ENCODE measurements at regions not wholly inside any gene's neighbourhood (a gene's known extent, or its start where the extent isn't known, plus 50 kb on each side); places are given as distances from the start of the nearest gene placed in this dataset.

DNA sequence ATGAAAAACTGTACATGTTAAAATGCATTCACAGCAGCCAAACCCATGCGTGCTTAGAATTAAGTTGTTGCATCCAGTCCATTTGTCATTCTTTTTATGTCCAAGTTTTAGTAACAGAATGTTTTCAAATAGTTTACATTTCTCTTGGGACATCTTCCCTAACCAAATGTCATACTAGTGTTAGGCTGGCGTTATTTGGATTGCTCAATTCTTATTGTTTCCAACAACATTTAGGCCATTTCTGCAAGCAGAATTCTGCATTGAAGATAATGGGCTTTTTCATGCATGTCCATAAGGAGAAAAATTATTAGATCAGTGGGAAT, 203.0 kb downstream of the HIBADH start:
- H3K9me3 ChIP-seq = no peaks in the 10 kb centered on the region
- H3K27ac ChIP-seq = no peak overlapping the region
- no peak for DNase-seq
- intact Hi-C loops (cut with DNase I) = no loop called here
- TF ChIP-seq, protein P1, sequence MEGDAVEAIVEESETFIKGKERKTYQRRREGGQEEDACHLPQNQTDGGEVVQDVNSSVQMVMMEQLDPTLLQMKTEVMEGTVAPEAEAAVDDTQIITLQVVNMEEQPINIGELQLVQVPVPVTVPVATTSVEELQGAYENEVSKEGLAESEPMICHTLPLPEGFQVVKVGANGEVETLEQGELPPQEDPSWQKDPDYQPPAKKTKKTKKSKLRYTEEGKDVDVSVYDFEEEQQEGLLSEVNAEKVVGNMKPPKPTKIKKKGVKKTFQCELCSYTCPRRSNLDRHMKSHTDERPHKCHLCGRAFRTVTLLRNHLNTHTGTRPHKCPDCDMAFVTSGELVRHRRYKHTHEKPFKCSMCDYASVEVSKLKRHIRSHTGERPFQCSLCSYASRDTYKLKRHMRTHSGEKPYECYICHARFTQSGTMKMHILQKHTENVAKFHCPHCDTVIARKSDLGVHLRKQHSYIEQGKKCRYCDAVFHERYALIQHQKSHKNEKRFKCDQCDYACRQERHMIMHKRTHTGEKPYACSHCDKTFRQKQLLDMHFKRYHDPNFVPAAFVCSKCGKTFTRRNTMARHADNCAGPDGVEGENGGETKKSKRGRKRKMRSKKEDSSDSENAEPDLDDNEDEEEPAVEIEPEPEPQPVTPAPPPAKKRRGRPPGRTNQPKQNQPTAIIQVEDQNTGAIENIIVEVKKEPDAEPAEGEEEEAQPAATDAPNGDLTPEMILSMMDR (IDR thresholded peaks at IDR 0.05) = no peak
- H3K4me3 ChIP-seq = no peak overlapping the region
- H3K27me3 ChIP-seq = no peaks in the 10 kb centered on the region
- H3K4me1 ChIP-seq = no peaks in the 10 kb centered on the region
- no peaks in the 10 kb centered on the region for H3K36me3 ChIP-seq
- H3K9ac ChIP-seq (ENCODE audit: low read depth in 2 of 2, low read length in 2 of 2) = no peak overlapping the region

DNA sequence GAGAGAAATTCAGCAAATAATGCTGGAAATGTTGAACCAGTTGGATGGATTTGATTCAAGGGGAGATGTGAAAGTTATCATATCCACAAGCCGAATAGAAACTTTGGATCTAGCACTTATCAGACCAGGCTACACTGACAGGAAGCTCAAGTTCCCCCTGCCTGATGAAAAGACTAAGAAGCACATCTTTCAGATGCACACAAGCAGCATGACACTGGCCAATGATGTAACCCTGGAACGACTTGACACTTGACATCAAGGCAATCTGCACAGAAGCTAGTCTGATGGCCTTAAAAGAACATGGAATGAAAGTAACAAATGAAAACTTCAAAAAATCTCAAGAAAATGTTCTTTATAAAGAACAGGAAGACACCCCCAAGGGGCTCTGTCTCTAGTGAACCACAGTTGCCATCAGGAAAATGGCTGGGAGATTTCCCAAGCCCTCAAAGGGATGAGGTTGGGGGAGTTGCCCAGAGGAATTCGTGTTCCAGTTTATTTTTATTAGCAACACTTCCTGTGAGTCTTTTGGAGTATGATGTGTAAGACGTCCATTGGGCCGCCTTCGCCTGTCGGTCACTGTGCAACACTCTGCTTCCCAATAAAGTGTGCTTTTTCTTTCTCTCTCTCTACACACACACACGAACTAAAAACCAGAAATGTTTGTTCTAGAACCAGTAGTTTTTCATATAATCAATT, 200.0 kb downstream of the HIBADH start:
- Histone ChIP-seq H3K4me1 (no peaks in the 10 kb centered on the region), H3K9me3 (no peaks in the 10 kb centered on the region), H3K36me3 (no peaks in the 10 kb centered on the region), H3K4me3 (no peak overlapping the region), H3K27ac (no peak overlapping the region), H3K27me3 (no peaks in the 10 kb centered on the region), H3K9ac (ENCODE audit: low read depth in 2 of 2, low read length in 2 of 2) (no peak overlapping the region)
- DNase-seq = no peak
- TF ChIP-seq, protein P1 (IDR thresholded peaks at IDR 0.05) = no peak
- intact Hi-C loops (cut with DNase I) = no loop called here

DNA sequence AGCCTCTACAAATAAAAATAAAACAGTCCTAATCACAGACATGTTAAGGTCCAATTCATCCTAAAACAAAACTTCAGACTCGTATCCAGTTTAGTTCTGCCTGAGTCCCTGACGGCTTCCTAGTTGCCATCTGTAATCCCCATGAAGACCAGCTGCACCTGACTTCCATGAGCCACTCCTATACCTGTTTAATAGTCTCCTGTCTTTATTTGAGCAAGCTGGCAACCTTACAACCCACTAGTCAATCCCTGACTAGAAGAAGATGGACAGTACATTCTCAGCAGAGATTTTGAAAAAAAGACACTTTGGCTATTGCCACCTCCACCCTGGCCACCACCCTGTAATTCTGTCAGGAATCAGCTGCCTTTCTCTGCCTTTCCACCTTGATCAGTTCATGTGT, 197.7 kb downstream of the HIBADH start:
- intact Hi-C loops (cut with DNase I) = no loop called here
- H3K27me3 ChIP-seq = no peaks in the 10 kb centered on the region
- no peak overlapping the region for H3K4me3 ChIP-seq
- no peaks in the 10 kb centered on the region for H3K4me1 ChIP-seq
- no peak overlapping the region for H3K27ac ChIP-seq
- H3K9me3 ChIP-seq = no peaks in the 10 kb centered on the region
- no peak for DNase-seq
- H3K9ac ChIP-seq (ENCODE audit: low read depth in 2 of 2, low read length in 2 of 2) = no peak overlapping the region
- TF ChIP-seq, protein P1 (IDR thresholded peaks at IDR 0.05) = no peak
- no peaks in the 10 kb centered on the region for H3K36me3 ChIP-seq

DNA sequence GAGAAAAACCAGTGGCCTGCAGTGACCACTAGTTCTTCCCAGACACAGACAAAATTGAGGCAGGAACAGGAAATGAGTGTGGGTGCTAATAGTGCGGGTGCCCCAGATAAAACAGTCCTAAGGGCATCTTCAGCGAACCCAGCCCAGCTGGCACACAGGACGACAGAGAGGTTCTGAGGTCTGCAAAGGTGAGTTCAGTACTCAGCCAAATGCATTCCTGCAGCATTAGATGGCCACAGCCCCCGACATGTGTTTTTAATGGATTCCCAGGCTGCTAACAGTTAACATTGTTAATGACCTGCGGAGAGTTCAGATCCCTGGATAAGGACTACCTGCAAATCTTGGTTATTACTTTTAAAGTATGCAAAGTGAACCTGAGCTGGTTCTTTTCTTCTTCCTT, 196.0 kb downstream of the HIBADH start:
- no peak overlapping the region for H3K27ac ChIP-seq
- no peak for DNase-seq
- H3K27me3 ChIP-seq = no peaks in the 10 kb centered on the region
- H3K4me3 ChIP-seq = no peak overlapping the region
- intact Hi-C loops (cut with DNase I) = no loop called here
- no peak overlapping the region for H3K9ac ChIP-seq (ENCODE audit: low read depth in 2 of 2, low read length in 2 of 2)
- no peaks in the 10 kb centered on the region for H3K36me3 ChIP-seq
- H3K4me1 ChIP-seq = no peaks in the 10 kb centered on the region
- H3K9me3 ChIP-seq = no peaks in the 10 kb centered on the region
- TF ChIP-seq, protein P1 (IDR thresholded peaks at IDR 0.05) = no peak

DNA sequence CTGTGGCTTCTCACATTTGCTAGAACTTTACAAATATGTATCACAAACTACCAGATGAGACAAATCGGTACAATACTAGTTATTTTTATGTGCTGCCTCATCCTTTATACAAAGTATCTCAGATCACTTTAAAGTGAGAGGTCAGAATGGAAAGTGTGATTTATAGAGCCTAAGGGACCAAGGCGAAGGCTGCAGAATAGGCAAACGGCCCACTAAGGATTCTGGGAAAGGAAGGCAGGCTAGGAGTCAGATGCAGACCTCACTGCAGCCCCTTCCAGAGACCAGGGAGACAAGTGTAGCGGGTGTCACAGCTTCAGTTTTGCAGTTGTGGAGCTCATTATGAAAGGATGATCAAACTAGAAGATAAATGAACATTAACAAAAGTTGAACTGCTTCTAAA, 190.6 kb downstream of the HIBADH start:
- Histone ChIP-seq H3K9ac (ENCODE audit: low read depth in 2 of 2, low read length in 2 of 2) (no peak overlapping the region), H3K4me3 (no peak overlapping the region), H3K9me3 (no peaks in the 10 kb centered on the region), H3K27me3 (no peaks in the 10 kb centered on the region), H3K4me1 (no peaks in the 10 kb centered on the region), H3K27ac (no peak overlapping the region), H3K36me3 (no peaks in the 10 kb centered on the region)
- intact Hi-C loops (cut with DNase I) = no loop called here
- no peak for DNase-seq
- TF ChIP-seq, protein P1 (IDR thresholded peaks at IDR 0.05) = no peak
